Neural cell (in vitro differentiated cells): ENCODE measurements at regions not wholly inside any gene's neighbourhood (a gene's known extent, or its start where the extent isn't known, plus 50 kb on each side); places are given as distances from the start of the nearest gene placed in this dataset.

ENCODE experiments used
- H2AFZ ChIP-seq: fragments of 200-600, 300-800 bp; sonication (generic), shearing (Covaris generic); 2 replicates; pipeline ENCODE4 v1.6.0; 2014; ENCODE audit warnings: low read depth, mild to moderate bottlenecking, antibody characterized with exemption, low read length, moderate library complexity
- H3F3A ChIP-seq: fragments of 200-600 bp; shearing (Covaris generic); 2 replicates; pipeline ENCODE4 v1.6.1; 2016; ENCODE audit warnings: mild to moderate bottlenecking, moderate library complexity, mixed read lengths, antibody characterized with exemption, low read length; ENCODE audit not compliant: insufficient read depth, poor library complexity, severe bottlenecking
- H3K27ac ChIP-seq: fragments of 200-600, 300-800 bp; sonication (generic), shearing (Covaris generic); 2 replicates; pipeline ENCODE4 v1.5.1; 2014; ENCODE audit warnings: mild to moderate bottlenecking, low read length, moderate library complexity
- H3K27me3 ChIP-seq: fragments of 300-800, 200-600 bp; sonication (generic), shearing (Covaris generic); 2 replicates; pipeline ENCODE4 v1.6.0; 2014; ENCODE audit warnings: mild to moderate bottlenecking, low read depth, low read length, moderate library complexity; ENCODE audit not compliant: insufficient read depth
- H3K36me3 ChIP-seq: fragments of 300-800, 200-600 bp; sonication (generic), shearing (Covaris generic); 2 replicates; pipeline ENCODE4 v1.5.1; 2014; ENCODE audit warnings: mild to moderate bottlenecking, antibody characterized with exemption, low read length, moderate library complexity; ENCODE audit not compliant: insufficient read depth
- H3K4me2 ChIP-seq: fragments of 300-800, 200-600 bp; sonication (generic), shearing (Covaris generic); 2 replicates; pipeline ENCODE4 v1.6.0; 2014; ENCODE audit warnings: mild to moderate bottlenecking, low read length
- H3K4me3 ChIP-seq: fragments of 300-800, 200-600 bp; sonication (generic), shearing (Covaris generic); 2 replicates; pipeline ENCODE4 v1.5.1; 2014; ENCODE audit warnings: mild to moderate bottlenecking, low read length, moderate library complexity
- H3K79me2 ChIP-seq: fragments of 200-600 bp; shearing (Covaris generic); replicated peaks from 2 replicates; pipeline ENCODE4 v1.6.0; 2014; ENCODE audit warnings: mild to moderate bottlenecking, low read length, moderate library complexity; ENCODE audit not compliant: insufficient read depth
- H3K9ac ChIP-seq: fragments of 300-800, 200-600 bp; sonication (generic), shearing (Covaris generic); 2 replicates; pipeline ENCODE4 v1.6.1; 2016; ENCODE audit warnings: mild to moderate bottlenecking, low read length, mixed read lengths
- H3K9me2 ChIP-seq: fragments of 200-600 bp; shearing (Covaris generic); 2 replicates; pipeline ENCODE4 v1.6.1; 2016; ENCODE audit warnings: mild to moderate bottlenecking, low read length, mixed read lengths; ENCODE audit not compliant: insufficient read depth
- H3K9me3 ChIP-seq: fragments of 200-600, 300-800 bp; sonication (generic), shearing (Covaris generic); 2 replicates; pipeline ENCODE4 v1.6.1; 2016; ENCODE audit warnings: mild to moderate bottlenecking, mixed run types, low read length, moderate library complexity, mixed read lengths
- H4K20me1 ChIP-seq: fragments of 200-600 bp; shearing (Covaris generic); 2 replicates; pipeline ENCODE4 v1.6.1; 2016; ENCODE audit warnings: mild to moderate bottlenecking, mixed run types; ENCODE audit not compliant: insufficient read depth
- CTCF ChIP-seq: fragments of 450-650 bp; IDR thresholded peaks from 2 replicates; pipeline ENCODE4 v1.5.1; 2014; ENCODE audit warnings: antibody characterized with exemption, mild to moderate bottlenecking, moderate library complexity; ENCODE audit not compliant: poor library complexity, severe bottlenecking
- EP300 ChIP-seq: fragments of 450-650 bp; conservative IDR thresholded peaks from 2 replicates; pipeline ENCODE4 v1.6.1; 2014; ENCODE audit warnings: antibody characterized with exemption, mild to moderate bottlenecking, moderate library complexity; ENCODE audit not compliant: poor library complexity, severe bottlenecking
- EZH2 ChIP-seq: fragments of 200-600, 300-800 bp; shearing (Covaris generic), sonication (generic); IDR thresholded peaks from 2 replicates; pipeline ENCODE4 v1.6.1; 2014; ENCODE audit warnings: antibody characterized with exemption, low read length, borderline replicate concordance, mild to moderate bottlenecking; ENCODE audit not compliant: insufficient read depth, poor library complexity, severe bottlenecking
- MXI1 ChIP-seq: fragments of 450-650 bp; conservative IDR thresholded peaks from 2 replicates; pipeline ENCODE4 v1.6.1; 2014; ENCODE audit warnings: antibody characterized with exemption, mild to moderate bottlenecking; ENCODE audit not compliant: poor library complexity, severe bottlenecking
- POLR2AphosphoS5 ChIP-seq: IDR thresholded peaks from 2 replicates; pipeline ENCODE4 v1.6.1; 2012
- RAD21 ChIP-seq: fragments of 450-650 bp; conservative IDR thresholded peaks from 2 replicates; pipeline ENCODE4 v1.6.1; 2014; ENCODE audit warnings: antibody characterized with exemption, mild to moderate bottlenecking, moderate library complexity
- SMC3 ChIP-seq: fragments of 450-650 bp; conservative IDR thresholded peaks from 2 replicates; pipeline ENCODE4 v1.6.1; 2014; ENCODE audit warnings: antibody characterized with exemption, mild to moderate bottlenecking, moderate library complexity; ENCODE audit not compliant: poor library complexity
- TAF1 ChIP-seq: IDR thresholded peaks from 2 replicates; pipeline ENCODE4 v1.6.1; 2012; ENCODE audit warnings: low read depth
- TF ChIP-seq, protein P1 (sequence below): IDR thresholded peaks from 2 replicates; pipeline ENCODE4 v1.6.1; 2012; ENCODE audit warnings: borderline replicate concordance

GRCh38 chr2:56449002-56449431 is 265.2 kb downstream of the CCDC85A start:
- peak overlapping the region; percentile 32 for H3K4me3 ChIP-seq
- H2AFZ ChIP-seq, result peak overlapping the region; percentile 17
- H3K27ac ChIP-seq, result peak overlapping the region; percentile 58
- TF ChIP-seq, protein P1, sequence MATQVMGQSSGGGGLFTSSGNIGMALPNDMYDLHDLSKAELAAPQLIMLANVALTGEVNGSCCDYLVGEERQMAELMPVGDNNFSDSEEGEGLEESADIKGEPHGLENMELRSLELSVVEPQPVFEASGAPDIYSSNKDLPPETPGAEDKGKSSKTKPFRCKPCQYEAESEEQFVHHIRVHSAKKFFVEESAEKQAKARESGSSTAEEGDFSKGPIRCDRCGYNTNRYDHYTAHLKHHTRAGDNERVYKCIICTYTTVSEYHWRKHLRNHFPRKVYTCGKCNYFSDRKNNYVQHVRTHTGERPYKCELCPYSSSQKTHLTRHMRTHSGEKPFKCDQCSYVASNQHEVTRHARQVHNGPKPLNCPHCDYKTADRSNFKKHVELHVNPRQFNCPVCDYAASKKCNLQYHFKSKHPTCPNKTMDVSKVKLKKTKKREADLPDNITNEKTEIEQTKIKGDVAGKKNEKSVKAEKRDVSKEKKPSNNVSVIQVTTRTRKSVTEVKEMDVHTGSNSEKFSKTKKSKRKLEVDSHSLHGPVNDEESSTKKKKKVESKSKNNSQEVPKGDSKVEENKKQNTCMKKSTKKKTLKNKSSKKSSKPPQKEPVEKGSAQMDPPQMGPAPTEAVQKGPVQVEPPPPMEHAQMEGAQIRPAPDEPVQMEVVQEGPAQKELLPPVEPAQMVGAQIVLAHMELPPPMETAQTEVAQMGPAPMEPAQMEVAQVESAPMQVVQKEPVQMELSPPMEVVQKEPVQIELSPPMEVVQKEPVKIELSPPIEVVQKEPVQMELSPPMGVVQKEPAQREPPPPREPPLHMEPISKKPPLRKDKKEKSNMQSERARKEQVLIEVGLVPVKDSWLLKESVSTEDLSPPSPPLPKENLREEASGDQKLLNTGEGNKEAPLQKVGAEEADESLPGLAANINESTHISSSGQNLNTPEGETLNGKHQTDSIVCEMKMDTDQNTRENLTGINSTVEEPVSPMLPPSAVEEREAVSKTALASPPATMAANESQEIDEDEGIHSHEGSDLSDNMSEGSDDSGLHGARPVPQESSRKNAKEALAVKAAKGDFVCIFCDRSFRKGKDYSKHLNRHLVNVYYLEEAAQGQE, result no peak
- no peak for TF ChIP-seq RAD21
- no peak for TF ChIP-seq MXI1
- TF ChIP-seq EZH2, result no peak
- TF ChIP-seq TAF1, result no peak
- no peak for TF ChIP-seq EP300
- no peak for TF ChIP-seq CTCF
- no peak for TF ChIP-seq POLR2AphosphoS5
- no peak for TF ChIP-seq SMC3
- peak overlapping the region; percentile 9 for H3K9ac ChIP-seq
- H3K36me3 ChIP-seq, result no peaks in the 10 kb centered on the region
- no peaks in the 10 kb centered on the region for H3K9me3 ChIP-seq
- H3F3A ChIP-seq, result peaks cover 3% of the 10 kb centered on the region
- H3K9me2 ChIP-seq, result no peaks in the 10 kb centered on the region
- no peaks in the 10 kb centered on the region for H4K20me1 ChIP-seq
- no peaks in the 10 kb centered on the region for H3K27me3 ChIP-seq
- peak overlapping the region; percentile 46 for H3K4me2 ChIP-seq
- H3K79me2 ChIP-seq, result no peaks in the 10 kb centered on the region

DNA sequence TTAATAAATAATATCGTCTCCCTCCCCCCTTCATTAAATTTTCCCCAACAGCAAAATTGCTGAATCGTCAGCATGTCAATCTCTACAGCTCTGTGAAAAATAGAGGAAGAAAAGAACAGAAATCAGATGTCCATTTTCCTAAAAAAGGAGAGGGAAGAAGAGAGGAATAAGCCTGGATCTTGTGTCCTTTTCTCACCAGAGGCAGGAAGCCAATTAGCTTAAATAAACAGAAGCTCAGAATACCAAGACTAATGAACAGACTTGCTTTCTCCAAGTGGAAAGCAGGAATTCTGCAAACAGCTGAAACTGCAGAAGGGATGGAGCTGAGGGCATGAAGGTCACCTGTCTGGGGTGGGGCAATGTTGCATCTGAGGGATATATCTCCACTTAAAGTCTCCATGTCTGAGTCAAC is 265.7 kb downstream of the CCDC85A start:
- Histone ChIP-seq H3K9me3 (no peaks in the 10 kb centered on the region), H4K20me1 (no peaks in the 10 kb centered on the region), H2AFZ (no peak overlapping the region), H3K9me2 (no peaks in the 10 kb centered on the region), H3K4me2 (no peak overlapping the region), H3K27me3 (no peaks in the 10 kb centered on the region), H3F3A (peaks cover 3% of the 10 kb centered on the region), H3K27ac (peak overlapping the region; percentile 58), H3K36me3 (no peaks in the 10 kb centered on the region), H3K79me2 (no peaks in the 10 kb centered on the region), H3K4me3 (no peak overlapping the region), H3K9ac (peak overlapping the region; percentile 6)
- TF ChIP-seq CTCF (no peak), MXI1 (no peak), TAF1 (no peak), EZH2 (no peak), RAD21 (no peak), SMC3 (no peak), POLR2AphosphoS5 (no peak), EP300 (no peak)
- TF ChIP-seq, protein P1, result no peak
